ENCODE measurements at regions not wholly inside any gene's neighbourhood (a gene's known extent, or its start where the extent isn't known, plus 50 kb on each side); places are given as distances from the start of the nearest gene placed in this dataset.

- TF ChIP-seq ZNF580 (CRISPR knock-in tag; IDR thresholded peaks at IDR 0.05; ENCODE audit: borderline replicate concordance, low read depth) (no peak), HNRNPLL (IDR thresholded peaks at IDR 0.05; ENCODE audit: low read depth, low read length, poor library complexity, severe bottlenecking) (no peak), SMC3 (IDR thresholded peaks at IDR 0.05; ENCODE audit: low read length) (no peak), REST (IDR thresholded peaks at IDR 0.05; ENCODE audit: borderline replicate concordance in 1 of 2, low read depth in 1 of 2, low read length in 2 of 2) (no peak), ZNF788 (CRISPR knock-in tag; IDR thresholded peaks at IDR 0.05; ENCODE audit: borderline replicate concordance) (no peak), KLF15 (CRISPR knock-in tag; IDR thresholded peaks at IDR 0.05; ENCODE audit: borderline replicate concordance) (no peak), ZNF646 (CRISPR knock-in tag; IDR thresholded peaks at IDR 0.05) (no peak), BHLHE40 (IDR thresholded peaks at IDR 0.05; ENCODE audit: low read length) (no peak)
Measured at GRCh38 chr4:159593681-159594080, 490.8 kb downstream of the RAPGEF2 start.
